ENCODE measurements at regions not wholly inside any gene's neighbourhood (a gene's known extent, or its start where the extent isn't known, plus 50 kb on each side); places are given as distances from the start of the nearest gene placed in this dataset.
A peak's percentile ranks its signal among the peaks of the same experiment; 100 is the strongest.
"Not testable (repeated sequence)": the region's sequence is repeated elsewhere in the genome, so short reads cannot be mapped to it uniquely, and the experiment has no call there.

DNA sequence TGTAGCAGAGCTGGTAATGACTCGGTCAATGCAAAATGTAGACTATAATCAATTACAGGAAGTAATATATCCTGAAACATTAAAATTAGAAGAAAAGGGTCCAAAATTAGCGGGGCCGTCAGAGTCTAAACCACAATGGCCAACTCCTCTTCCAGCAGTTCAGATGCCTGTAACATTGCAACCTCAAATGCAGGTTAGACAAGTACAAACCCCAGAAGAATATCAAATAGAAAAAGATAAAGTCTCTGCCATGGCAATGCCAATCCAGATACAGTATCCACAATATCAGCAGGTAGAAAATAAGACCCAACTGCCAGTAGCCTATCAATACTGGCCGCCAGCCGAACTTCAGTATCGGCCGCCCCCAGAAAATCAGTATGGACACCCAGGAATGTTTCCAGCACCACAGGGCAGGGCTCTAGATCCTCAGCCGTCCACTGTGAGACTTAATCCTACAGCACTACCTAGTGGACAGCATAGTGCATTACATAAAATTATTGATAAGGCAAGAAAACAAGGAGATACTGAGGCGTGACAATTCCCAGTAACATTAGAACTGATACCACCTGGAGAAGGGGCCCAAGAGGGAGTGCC, 158.4 kb downstream of the GPX5 start:
- H3K4me3 ChIP-seq (ENCODE audit: low read depth, low read length), result no peak overlapping the region
- TF ChIP-seq, protein P1, sequence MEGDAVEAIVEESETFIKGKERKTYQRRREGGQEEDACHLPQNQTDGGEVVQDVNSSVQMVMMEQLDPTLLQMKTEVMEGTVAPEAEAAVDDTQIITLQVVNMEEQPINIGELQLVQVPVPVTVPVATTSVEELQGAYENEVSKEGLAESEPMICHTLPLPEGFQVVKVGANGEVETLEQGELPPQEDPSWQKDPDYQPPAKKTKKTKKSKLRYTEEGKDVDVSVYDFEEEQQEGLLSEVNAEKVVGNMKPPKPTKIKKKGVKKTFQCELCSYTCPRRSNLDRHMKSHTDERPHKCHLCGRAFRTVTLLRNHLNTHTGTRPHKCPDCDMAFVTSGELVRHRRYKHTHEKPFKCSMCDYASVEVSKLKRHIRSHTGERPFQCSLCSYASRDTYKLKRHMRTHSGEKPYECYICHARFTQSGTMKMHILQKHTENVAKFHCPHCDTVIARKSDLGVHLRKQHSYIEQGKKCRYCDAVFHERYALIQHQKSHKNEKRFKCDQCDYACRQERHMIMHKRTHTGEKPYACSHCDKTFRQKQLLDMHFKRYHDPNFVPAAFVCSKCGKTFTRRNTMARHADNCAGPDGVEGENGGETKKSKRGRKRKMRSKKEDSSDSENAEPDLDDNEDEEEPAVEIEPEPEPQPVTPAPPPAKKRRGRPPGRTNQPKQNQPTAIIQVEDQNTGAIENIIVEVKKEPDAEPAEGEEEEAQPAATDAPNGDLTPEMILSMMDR (IDR thresholded peaks at IDR 0.05; ENCODE audit: borderline replicate concordance, insufficient read depth, low read depth, low read length), result peak; percentile 46; the same call in 1 of the 2 replicates

DNA sequence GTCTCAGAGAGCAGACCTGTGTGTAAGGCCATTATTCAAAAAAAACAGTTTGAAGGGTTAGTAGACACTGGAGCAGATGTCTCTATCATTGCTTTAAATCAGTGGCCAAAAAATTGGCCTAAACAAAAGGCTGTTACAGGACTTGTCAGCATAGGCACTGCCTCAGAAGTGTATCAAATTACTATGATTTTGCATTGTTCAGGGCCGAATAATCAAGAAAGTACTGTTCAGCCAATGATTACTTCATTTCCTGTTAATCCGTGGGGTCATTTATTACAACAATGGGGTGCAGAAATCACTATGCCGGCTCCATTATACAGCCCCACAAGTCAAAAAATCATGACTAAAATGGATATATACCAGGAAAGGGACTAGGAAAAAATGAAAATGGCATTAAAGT, 160.3 kb downstream of the GPX5 start:
- not testable (repeated sequence) for H3K4me3 ChIP-seq (ENCODE audit: low read depth, low read length)

DNA sequence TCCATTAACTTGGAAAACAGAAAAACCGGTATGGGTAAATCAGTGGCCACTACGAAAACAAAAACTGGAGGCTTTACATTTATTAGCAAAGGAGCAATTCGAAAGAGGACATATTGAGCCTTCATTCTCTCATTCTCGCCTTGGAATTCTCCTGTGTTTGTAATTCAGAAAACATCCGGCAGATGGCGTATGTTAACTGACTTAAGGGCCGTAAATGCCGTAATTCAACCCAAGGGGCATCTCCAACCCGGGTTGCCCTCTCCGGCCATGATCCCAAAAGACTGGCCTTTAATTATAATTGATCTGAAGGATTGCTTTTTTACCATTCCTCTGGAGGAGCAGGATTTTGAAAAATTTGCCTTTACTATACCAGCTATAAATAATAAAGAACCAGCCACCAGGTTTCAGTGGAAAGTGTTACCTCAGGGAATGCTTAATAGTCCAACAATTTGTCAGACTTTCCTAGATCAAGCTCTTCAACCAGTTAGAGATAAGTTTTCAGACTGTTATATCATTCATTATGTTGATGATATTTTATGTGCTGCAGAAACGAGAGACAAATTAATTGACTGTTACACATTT, 160.9 kb downstream of the GPX5 start:
- not testable (repeated sequence) for H3K4me3 ChIP-seq (ENCODE audit: low read depth, low read length)
- TF ChIP-seq, protein P1 (IDR thresholded peaks at IDR 0.05; ENCODE audit: borderline replicate concordance, insufficient read depth, low read depth, low read length), result peak; percentile 34; the same call in 1 of the 2 replicates

DNA sequence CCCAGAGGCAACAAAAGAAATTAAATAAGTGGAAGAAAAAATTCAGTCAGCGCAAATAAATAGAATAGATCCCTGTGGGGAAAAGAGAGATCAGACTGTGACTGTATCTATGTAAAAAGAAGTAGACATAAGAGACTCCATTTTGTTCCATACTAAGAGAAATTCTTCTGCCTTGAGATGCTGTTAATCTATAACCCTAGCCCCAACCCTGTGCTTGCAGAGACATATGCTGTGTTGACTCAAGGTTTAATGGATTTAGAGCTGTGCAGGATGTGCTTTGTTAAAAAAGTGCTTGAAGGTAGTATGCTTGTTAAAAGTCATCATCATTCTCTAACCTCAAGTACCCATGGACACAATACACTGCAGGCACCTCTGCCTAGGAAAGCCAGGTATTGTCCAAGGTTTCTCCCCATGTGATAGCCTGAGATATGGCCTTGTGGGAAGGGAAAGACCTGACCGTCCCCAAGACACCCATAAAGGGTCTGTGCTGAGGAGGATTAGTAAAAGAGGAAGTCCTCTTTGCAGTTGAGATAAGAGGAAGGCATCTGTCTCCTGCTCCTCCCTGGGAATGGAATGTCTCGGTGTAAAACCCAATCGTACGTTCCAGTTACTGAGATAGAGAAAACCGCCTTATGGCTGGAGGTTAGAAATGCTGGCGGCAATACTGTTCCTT, 161.8 kb downstream of the GPX5 start:
- not testable (repeated sequence) for H3K4me3 ChIP-seq (ENCODE audit: low read depth, low read length)

DNA sequence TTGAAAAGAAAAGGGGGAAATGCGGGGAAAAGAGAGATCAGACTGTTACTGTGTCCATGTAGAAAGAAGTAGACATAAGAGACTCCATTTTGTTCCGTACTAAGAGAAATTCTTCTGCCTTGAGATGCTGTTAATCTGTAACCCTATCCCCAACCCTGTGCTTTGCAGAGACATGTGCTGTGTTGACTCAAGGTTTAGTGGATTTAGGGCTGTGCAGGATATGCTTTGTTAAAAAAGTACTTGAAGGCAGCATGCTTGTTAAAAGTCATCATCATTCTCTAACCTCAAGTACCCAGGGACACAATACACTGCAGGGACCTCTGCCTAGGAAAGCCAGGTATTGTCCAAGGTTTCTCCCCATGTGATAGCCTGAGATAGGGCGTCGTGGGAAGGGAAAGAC, 166.3 kb downstream of the GPX5 start:
- H3K4me3 ChIP-seq (ENCODE audit: low read depth, low read length), result not testable (repeated sequence)

DNA sequence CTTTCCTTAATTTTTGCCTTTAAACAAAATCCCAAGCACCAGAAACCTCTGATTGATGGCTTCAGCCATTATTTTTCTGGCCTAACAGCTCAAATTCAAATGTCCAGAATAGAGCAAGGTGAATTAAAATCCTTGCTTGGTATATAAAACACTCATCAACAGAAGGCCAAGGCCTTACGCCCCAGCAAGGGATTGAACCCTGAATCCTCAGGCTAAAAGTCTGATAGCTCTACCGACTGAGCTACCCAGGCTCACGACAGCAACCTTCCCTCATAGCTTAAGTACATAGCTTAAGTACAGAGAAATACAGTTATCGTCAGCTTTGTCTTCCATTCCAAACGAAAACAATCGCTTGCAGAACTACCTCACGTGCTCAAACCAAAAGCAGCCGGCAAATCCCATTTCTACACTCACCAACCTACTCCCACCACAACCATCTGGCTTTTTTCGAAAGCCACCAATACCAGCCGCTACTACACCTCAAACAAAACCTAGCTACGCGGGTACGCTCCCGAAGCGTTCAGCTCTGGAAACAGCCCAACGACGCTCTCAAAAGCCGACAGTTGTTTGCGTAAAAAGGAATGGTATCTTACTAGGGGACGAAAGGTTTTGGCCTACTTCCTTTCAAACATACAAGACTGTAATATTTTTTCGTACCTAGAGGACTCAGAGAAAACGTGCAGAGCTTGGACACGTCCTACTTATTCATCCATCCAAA, 167.5 kb downstream of the GPX5 start:
- TF ChIP-seq, protein P1 (IDR thresholded peaks at IDR 0.05; ENCODE audit: borderline replicate concordance, insufficient read depth, low read depth, low read length), result no peak
- H3K4me3 ChIP-seq (ENCODE audit: low read depth, low read length), result no peak overlapping the region

DNA sequence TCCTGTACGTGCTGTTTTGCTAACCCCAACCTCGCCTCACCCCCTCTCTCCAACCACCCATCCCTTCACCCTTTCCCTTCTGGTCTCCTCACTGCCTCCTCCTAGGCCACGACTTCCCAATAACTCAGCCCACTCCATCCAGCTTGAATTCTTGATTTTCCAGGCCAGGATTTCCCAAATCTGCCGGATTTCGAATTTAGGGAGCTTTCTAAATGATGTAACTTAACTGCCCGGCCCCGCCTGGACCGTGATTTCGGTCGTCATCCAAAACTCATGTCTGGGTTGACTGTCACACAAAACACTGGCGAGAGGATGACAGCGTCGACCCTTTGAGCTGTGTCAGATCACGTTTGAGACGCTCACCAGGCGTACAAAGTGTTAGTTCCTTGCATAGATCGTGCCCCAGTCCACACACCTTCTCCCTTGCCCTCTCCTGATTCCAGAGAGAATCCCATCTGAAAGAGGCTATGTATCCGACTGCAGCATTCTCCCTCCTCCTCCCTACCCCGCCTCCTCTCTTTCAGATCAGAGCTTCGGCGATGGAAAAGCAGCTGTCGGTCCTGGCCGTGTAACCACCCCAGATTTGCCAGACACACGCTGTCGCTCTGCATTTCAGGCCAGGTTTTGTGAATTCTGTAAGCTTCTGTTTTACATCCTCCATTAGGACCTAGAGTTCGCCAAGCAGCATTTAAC, 168.2 kb downstream of the GPX5 start:
- TF ChIP-seq, protein P1 (IDR thresholded peaks at IDR 0.05; ENCODE audit: borderline replicate concordance, insufficient read depth, low read depth, low read length), result no peak
- no peak overlapping the region for H3K4me3 ChIP-seq (ENCODE audit: low read depth, low read length)

DNA sequence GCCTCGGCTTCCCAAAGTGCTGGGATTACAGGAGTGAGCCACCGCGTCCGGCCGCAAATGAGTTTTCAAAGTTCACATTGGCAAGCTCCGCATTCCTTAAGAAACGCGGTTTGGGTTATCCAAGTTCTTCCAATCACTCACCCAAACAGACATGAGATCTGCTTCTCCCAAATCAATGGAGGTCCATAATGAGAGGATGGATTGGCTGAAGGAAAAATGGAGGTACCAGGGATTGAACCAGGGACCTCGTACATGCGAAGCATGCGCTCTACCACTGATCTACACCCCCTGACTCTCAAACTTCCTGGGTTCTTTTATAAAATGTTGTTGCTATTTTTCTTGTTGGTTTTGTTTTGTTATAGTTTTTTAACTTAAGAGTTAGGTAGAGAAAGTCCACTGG, 170.0 kb downstream of the GPX5 start:
- TF ChIP-seq, protein P1 (IDR thresholded peaks at IDR 0.05; ENCODE audit: borderline replicate concordance, insufficient read depth, low read depth, low read length), result no peak
- no peak overlapping the region for H3K4me3 ChIP-seq (ENCODE audit: low read depth, low read length)
